Astrocyte (in vitro differentiated cells and primary cell): ENCODE measurements at regions not wholly inside any gene's neighbourhood (a gene's known extent, or its start where the extent isn't known, plus 50 kb on each side); places are given as distances from the start of the nearest gene placed in this dataset.

Experiments used
- DNase-seq: peaks from one replicate; pipeline ENCODE4 v3.0.0-alpha.2; 2010; ENCODE audit warnings: low read depth
- FAIRE-seq: peaks from 2 replicates; lab custom pipeline; 2011; peaks lifted over from hg19 to GRCh38; lab: Jason Lieb, UNC
- H2AFZ ChIP-seq: 2 replicates; pipeline ENCODE4 v1.6.0; 2012; ENCODE audit warnings: low read depth, low read length, inconsistent platforms
- H3K27ac ChIP-seq: 2 replicates; pipeline ENCODE4 v1.5.1; 2011; ENCODE audit warnings: low read depth, low read length, inconsistent platforms
- H3K27me3 ChIP-seq: 2 replicates; pipeline ENCODE4 v1.6.0; 2011; ENCODE audit warnings: low read length, inconsistent platforms; ENCODE audit not compliant: insufficient read depth
- H3K36me3 ChIP-seq: 2 replicates; pipeline ENCODE4 v1.5.1; 2011; ENCODE audit warnings: low read length, inconsistent platforms; ENCODE audit not compliant: insufficient read depth
- H3K4me1 ChIP-seq: 2 replicates; pipeline ENCODE4 v1.5.1; 2011; ENCODE audit warnings: low read length, inconsistent platforms; ENCODE audit not compliant: insufficient read depth
- H3K4me2 ChIP-seq: 2 replicates; pipeline ENCODE4 v1.6.0; 2012; ENCODE audit warnings: low read length, inconsistent platforms
- H3K4me3 ChIP-seq: 2 replicates; pipeline ENCODE4 v1.5.1; 2011; ENCODE audit warnings: low read depth, mild to moderate bottlenecking, low read length, inconsistent platforms; ENCODE audit not compliant: insufficient read depth
- H3K79me2 ChIP-seq: 2 replicates; pipeline ENCODE4 v1.6.0; 2012; ENCODE audit warnings: mild to moderate bottlenecking, low read length, inconsistent platforms; ENCODE audit not compliant: insufficient read depth
- H3K9ac ChIP-seq: 2 replicates; pipeline ENCODE4 v1.6.0; 2012; ENCODE audit warnings: mild to moderate bottlenecking, low read length, inconsistent platforms
- H3K9me3 ChIP-seq: 2 replicates; pipeline ENCODE4 v1.5.1; 2012; ENCODE audit warnings: low read depth, mild to moderate bottlenecking, low read length, inconsistent platforms; ENCODE audit not compliant: insufficient read depth
- H4K20me1 ChIP-seq: 2 replicates; pipeline ENCODE4 v1.6.0; 2012; ENCODE audit warnings: low read length, inconsistent platforms; ENCODE audit not compliant: insufficient read depth
- H3K27ac Mint-ChIP-seq: one replicate; pipeline ENCODE4 v1.8.0; 2021; ENCODE audit warnings: mild to moderate bottlenecking, mixed read lengths; ENCODE audit not compliant: unreplicated experiment
- H3K27me3 Mint-ChIP-seq: one replicate; pipeline ENCODE4 v1.8.0; 2021; ENCODE audit warnings: low read depth, mixed read lengths; ENCODE audit not compliant: unreplicated experiment
- H3K36me3 Mint-ChIP-seq: one replicate; pipeline ENCODE4 v1.8.0; 2021; ENCODE audit warnings: low read depth, mixed read lengths; ENCODE audit not compliant: unreplicated experiment
- H3K4me1 Mint-ChIP-seq: one replicate; pipeline ENCODE4 v1.8.0; 2021; ENCODE audit warnings: low read depth, mixed read lengths; ENCODE audit not compliant: unreplicated experiment
- H3K4me3 Mint-ChIP-seq: one replicate; pipeline ENCODE4 v1.8.0; 2021; ENCODE audit warnings: mild to moderate bottlenecking, moderate library complexity, mixed read lengths; ENCODE audit not compliant: unreplicated experiment
- H3K9me3 Mint-ChIP-seq: one replicate; pipeline ENCODE4 v1.8.0; 2021; ENCODE audit warnings: mild to moderate bottlenecking, mixed read lengths; ENCODE audit not compliant: unreplicated experiment
- CTCF ChIP-seq: IDR thresholded peaks from 2 replicates; pipeline ENCODE4 v1.5.1; 2011; ENCODE audit warnings: low read depth, mild to moderate bottlenecking, inconsistent platforms, low read length, moderate library complexity; ENCODE audit not compliant: insufficient read depth
- EZH2 ChIP-seq: IDR thresholded peaks from 2 replicates; pipeline ENCODE4 v1.6.1; 2012; ENCODE audit warnings: mild to moderate bottlenecking, low read length, inconsistent platforms; ENCODE audit not compliant: insufficient read depth

GRCh38 chrY:19303136-19303535 lies 441.4 kb downstream of the KDM5D start:
- no peaks in the 10 kb centered on the region for H3K9me3 ChIP-seq
- DNase-seq = no peak
- H3K4me1 Mint-ChIP-seq = no peaks in the 10 kb centered on the region
- H3K4me3 Mint-ChIP-seq = no peak overlapping the region
- H3K4me2 ChIP-seq = no peak overlapping the region
- H3K79me2 ChIP-seq = no peaks in the 10 kb centered on the region
- H3K27me3 Mint-ChIP-seq = no peaks in the 10 kb centered on the region
- no peak overlapping the region for H2AFZ ChIP-seq
- TF ChIP-seq EZH2 (no peak), CTCF (no peak)
- no peaks in the 10 kb centered on the region for H3K36me3 Mint-ChIP-seq
- no peak overlapping the region for H3K9ac ChIP-seq
- no peaks in the 10 kb centered on the region for H4K20me1 ChIP-seq
- H3K27me3 ChIP-seq = no peaks in the 10 kb centered on the region
- peaks cover 5% of the 10 kb centered on the region for H3K9me3 Mint-ChIP-seq
- H3K4me3 ChIP-seq = no peak overlapping the region
- H3K4me1 ChIP-seq = no peaks in the 10 kb centered on the region
- H3K36me3 ChIP-seq = no peaks in the 10 kb centered on the region
- no peak overlapping the region for H3K27ac ChIP-seq
- no peak overlapping the region for H3K27ac Mint-ChIP-seq
- no peak for FAIRE-seq

GRCh38 chrY:19290925-19291324 lies 453.6 kb downstream of the KDM5D start:
- Histone ChIP-seq H3K4me2 (no peak overlapping the region), H3K9me3 (no peaks in the 10 kb centered on the region), H3K36me3 (no peaks in the 10 kb centered on the region), H3K9ac (no peak overlapping the region), H3K79me2 (no peaks in the 10 kb centered on the region), H3K4me1 (no peaks in the 10 kb centered on the region), H3K4me3 (no peak overlapping the region), H4K20me1 (no peaks in the 10 kb centered on the region), H3K27me3 (no peaks in the 10 kb centered on the region), H3K27ac (no peak overlapping the region), H2AFZ (no peak overlapping the region)
- H3K27ac Mint-ChIP-seq = no peak overlapping the region
- H3K36me3 Mint-ChIP-seq = no peaks in the 10 kb centered on the region
- DNase-seq = no peak
- H3K4me1 Mint-ChIP-seq = no peaks in the 10 kb centered on the region
- no peak overlapping the region for H3K4me3 Mint-ChIP-seq
- peaks cover 2% of the 10 kb centered on the region for H3K9me3 Mint-ChIP-seq
- H3K27me3 Mint-ChIP-seq = no peaks in the 10 kb centered on the region
- FAIRE-seq = no peak
- TF ChIP-seq CTCF (no peak), EZH2 (no peak)

GRCh38 chrY:19274076-19274475 lies 470.4 kb downstream of the KDM5D start:
- no peaks in the 10 kb centered on the region for H3K27me3 Mint-ChIP-seq
- Histone ChIP-seq H3K4me1 (no peaks in the 10 kb centered on the region), H3K27me3 (no peaks in the 10 kb centered on the region), H3K9me3 (no peaks in the 10 kb centered on the region), H4K20me1 (no peaks in the 10 kb centered on the region), H3K9ac (no peak overlapping the region), H3K79me2 (no peaks in the 10 kb centered on the region), H3K4me2 (no peak overlapping the region), H2AFZ (no peak overlapping the region), H3K36me3 (no peaks in the 10 kb centered on the region), H3K4me3 (no peak overlapping the region), H3K27ac (no peak overlapping the region)
- DNase-seq = no peak
- no peaks in the 10 kb centered on the region for H3K9me3 Mint-ChIP-seq
- TF ChIP-seq EZH2 (no peak), CTCF (no peak)
- FAIRE-seq = no peak
- peaks cover 4% of the 10 kb centered on the region for H3K4me1 Mint-ChIP-seq
- H3K36me3 Mint-ChIP-seq = no peaks in the 10 kb centered on the region
- no peak overlapping the region for H3K4me3 Mint-ChIP-seq
- H3K27ac Mint-ChIP-seq = no peak overlapping the region
